Panc1 (cell line): ENCODE measurements at regions not wholly inside any gene's neighbourhood (a gene's known extent, or its start where the extent isn't known, plus 50 kb on each side); places are given as distances from the start of the nearest gene placed in this dataset.

Source experiments
- POLR2AphosphoS5 ChIP-seq: IDR thresholded peaks from 2 replicates; pipeline ENCODE4 v1.6.1; 2012; ENCODE audit warnings: mild to moderate bottlenecking, low read depth, low read length, moderate library complexity
- SIN3A ChIP-seq: IDR thresholded peaks from 2 replicates; pipeline ENCODE4 v1.6.1; 2012; ENCODE audit warnings: low read depth, mild to moderate bottlenecking, low read length, moderate library complexity, borderline replicate concordance; ENCODE audit not compliant: insufficient read depth
- TF ChIP-seq, protein P1 (sequence below): fragments of 450-650 bp; IDR thresholded peaks from 2 replicates; pipeline ENCODE4 v1.5.1; 2017; ENCODE audit warnings: mild to moderate bottlenecking
- TF ChIP-seq, protein P2 (sequence below), 2 experiments: IDR thresholded peaks; 2 replicates each; pipeline ENCODE4 v1.6.1; 2011 to 2012; ENCODE audit warnings: low read depth in 2 of 2, control low read depth in 1 of 2, low read length in 1 of 2, mild to moderate bottlenecking in 1 of 2, moderate library complexity in 1 of 2; ENCODE audit not compliant: insufficient read depth in 1 of 2

DNA sequence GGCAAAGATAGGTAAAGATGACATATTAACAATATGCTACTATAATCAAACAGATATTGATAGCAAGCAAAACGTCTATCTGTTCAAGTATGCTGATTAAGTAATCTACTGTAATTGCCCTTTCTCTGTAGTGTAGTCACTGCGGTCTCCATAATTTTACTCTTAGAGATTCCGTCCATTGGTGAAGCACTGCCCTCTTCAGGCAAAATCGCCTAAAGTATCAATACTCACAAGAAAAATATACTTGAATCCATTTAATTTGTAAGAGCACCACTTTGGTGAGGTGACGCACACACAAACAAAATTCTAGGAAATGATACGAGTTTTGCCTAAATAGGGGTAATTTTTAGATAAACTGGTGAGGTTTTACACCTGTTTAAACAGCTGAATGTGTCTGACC is 434.6 kb upstream of the CHRM3 start:
- TF ChIP-seq, protein P1, sequence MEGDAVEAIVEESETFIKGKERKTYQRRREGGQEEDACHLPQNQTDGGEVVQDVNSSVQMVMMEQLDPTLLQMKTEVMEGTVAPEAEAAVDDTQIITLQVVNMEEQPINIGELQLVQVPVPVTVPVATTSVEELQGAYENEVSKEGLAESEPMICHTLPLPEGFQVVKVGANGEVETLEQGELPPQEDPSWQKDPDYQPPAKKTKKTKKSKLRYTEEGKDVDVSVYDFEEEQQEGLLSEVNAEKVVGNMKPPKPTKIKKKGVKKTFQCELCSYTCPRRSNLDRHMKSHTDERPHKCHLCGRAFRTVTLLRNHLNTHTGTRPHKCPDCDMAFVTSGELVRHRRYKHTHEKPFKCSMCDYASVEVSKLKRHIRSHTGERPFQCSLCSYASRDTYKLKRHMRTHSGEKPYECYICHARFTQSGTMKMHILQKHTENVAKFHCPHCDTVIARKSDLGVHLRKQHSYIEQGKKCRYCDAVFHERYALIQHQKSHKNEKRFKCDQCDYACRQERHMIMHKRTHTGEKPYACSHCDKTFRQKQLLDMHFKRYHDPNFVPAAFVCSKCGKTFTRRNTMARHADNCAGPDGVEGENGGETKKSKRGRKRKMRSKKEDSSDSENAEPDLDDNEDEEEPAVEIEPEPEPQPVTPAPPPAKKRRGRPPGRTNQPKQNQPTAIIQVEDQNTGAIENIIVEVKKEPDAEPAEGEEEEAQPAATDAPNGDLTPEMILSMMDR = peak; percentile 51; the same call in 1 of the 2 replicates
- TF ChIP-seq SIN3A (no peak), POLR2AphosphoS5 (no peak)
- TF ChIP-seq, protein P2, sequence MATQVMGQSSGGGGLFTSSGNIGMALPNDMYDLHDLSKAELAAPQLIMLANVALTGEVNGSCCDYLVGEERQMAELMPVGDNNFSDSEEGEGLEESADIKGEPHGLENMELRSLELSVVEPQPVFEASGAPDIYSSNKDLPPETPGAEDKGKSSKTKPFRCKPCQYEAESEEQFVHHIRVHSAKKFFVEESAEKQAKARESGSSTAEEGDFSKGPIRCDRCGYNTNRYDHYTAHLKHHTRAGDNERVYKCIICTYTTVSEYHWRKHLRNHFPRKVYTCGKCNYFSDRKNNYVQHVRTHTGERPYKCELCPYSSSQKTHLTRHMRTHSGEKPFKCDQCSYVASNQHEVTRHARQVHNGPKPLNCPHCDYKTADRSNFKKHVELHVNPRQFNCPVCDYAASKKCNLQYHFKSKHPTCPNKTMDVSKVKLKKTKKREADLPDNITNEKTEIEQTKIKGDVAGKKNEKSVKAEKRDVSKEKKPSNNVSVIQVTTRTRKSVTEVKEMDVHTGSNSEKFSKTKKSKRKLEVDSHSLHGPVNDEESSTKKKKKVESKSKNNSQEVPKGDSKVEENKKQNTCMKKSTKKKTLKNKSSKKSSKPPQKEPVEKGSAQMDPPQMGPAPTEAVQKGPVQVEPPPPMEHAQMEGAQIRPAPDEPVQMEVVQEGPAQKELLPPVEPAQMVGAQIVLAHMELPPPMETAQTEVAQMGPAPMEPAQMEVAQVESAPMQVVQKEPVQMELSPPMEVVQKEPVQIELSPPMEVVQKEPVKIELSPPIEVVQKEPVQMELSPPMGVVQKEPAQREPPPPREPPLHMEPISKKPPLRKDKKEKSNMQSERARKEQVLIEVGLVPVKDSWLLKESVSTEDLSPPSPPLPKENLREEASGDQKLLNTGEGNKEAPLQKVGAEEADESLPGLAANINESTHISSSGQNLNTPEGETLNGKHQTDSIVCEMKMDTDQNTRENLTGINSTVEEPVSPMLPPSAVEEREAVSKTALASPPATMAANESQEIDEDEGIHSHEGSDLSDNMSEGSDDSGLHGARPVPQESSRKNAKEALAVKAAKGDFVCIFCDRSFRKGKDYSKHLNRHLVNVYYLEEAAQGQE (IDR thresholded peaks at IDR 0.05; ENCODE audit: insufficient read depth in 1 of 2, low read depth in 2 of 2, low read length in 1 of 2) = no peak
